ENCODE measurements at regions not wholly inside any gene's neighbourhood (a gene's known extent, or its start where the extent isn't known, plus 50 kb on each side); places are given as distances from the start of the nearest gene placed in this dataset.

DNA sequence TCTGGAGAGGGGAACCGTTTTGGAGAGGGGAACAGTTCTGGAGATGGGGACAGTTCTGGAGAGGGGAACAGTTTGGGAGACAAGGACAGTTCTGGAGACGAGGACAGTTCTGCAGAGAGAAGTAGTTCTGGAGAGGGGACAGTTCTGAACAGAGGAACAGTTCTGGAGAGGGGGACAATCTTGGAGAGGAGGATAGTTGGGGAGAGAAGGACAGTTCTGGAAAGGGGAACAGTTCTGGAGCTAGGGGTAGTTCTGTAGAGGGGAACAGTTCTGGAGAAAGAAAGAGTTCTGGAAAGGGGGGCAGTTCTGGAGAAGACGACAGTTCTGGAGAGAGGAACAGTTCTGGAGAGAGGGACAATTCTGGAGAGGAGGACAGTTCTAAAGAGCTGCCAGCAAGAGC, 745.9 kb downstream of the GALR1 start:
- in situ Hi-C loops (cut with HindIII; ENCODE audit: extremely low pct_ligation_motif_present, low pct_unique_long_range_greater_than_20kb) (no loop called here), intact Hi-C loops (cut with micrococcal nuclease; ENCODE audit: unreplicated experiment) (no loop called here)
- no peak overlapping the region for H3K4me3 ChIP-seq (replicated peaks in 1 of 3; ENCODE audit: insufficient read depth in 1 of 3, low read depth in 2 of 3, low read length in 3 of 3)
- WGBS (ENCODE audit: low lambda C conversion rate), result 4% methylated on average over 3 of the region's 3 CpGs
- no peak for ATAC-seq
- H3K4me2 ChIP-seq (ENCODE audit: low read depth, low read length), result no peak overlapping the region
- no peak overlapping the region for H2AFZ ChIP-seq (ENCODE audit: low read length)
- H3K36me3 ChIP-seq (replicated peaks in 1 of 2; ENCODE audit: control insufficient read depth in 1 of 2, insufficient read depth in 2 of 2, low read length in 2 of 2), result no peaks in the 10 kb centered on the region
- FAIRE-seq, result no peak
- H3K9ac ChIP-seq (ENCODE audit: insufficient read depth, low read depth, low read length), result no peak overlapping the region
- peaks cover 0 to 3% of the 10 kb centered on the region in 2 experiments; a peak in 1 of 5 replicates for H3K27me3 ChIP-seq (ENCODE audit: control insufficient read depth in 1 of 2, insufficient read depth in 2 of 2, low read length in 2 of 2)
- no peaks in the 10 kb centered on the region for H3K4me1 ChIP-seq (ENCODE audit: insufficient read depth, low read length)
- no peak for DNase-seq (ENCODE audit: low spot score)
- ChIA-PET CTCF (ENCODE audit: low intra/inter-chr PET ratio, low total read pairs) (no interaction called here), POLR2A (no interaction called here)
- no peak overlapping the region for H3K27ac ChIP-seq (ENCODE audit: extremely low read length, insufficient read depth, low read length)
- BruUV-seq (replicated peaks), result no TSS peak
- H4K20me1 ChIP-seq (ENCODE audit: insufficient read depth, low read length), result no peaks in the 10 kb centered on the region
- H3K9me3 ChIP-seq (ENCODE audit: low read length), result no peaks in the 10 kb centered on the region
- no peaks in the 10 kb centered on the region for H3K79me2 ChIP-seq (ENCODE audit: insufficient read depth, low read length)
- TF ChIP-seq, protein P1, sequence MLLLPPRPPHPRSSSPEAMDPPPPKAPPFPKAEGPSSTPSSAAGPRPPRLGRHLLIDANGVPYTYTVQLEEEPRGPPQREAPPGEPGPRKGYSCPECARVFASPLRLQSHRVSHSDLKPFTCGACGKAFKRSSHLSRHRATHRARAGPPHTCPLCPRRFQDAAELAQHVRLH (CRISPR knock-in tag; IDR thresholded peaks at IDR 0.05; ENCODE audit: borderline replicate concordance, low read depth), result no peak
- TF ChIP-seq ZBTB7B (CRISPR knock-in tag; IDR thresholded peaks at IDR 0.05) (no peak), GATAD1 (CRISPR knock-in tag; IDR thresholded peaks at IDR 0.05) (no peak), PCBP2 (optimal IDR thresholded peaks at IDR 0.05; ENCODE audit: low read depth, low read length, poor library complexity, severe bottlenecking) (no peak), JUND (CRISPR knock-in tag; IDR thresholded peaks at IDR 0.05) (no peak), SIX1 (CRISPR knock-in tag; IDR thresholded peaks at IDR 0.05; ENCODE audit: borderline replicate concordance) (no peak), SNAPC2 (CRISPR knock-in tag; IDR thresholded peaks at IDR 0.05) (no peak), MLLT10 (CRISPR knock-in tag; IDR thresholded peaks at IDR 0.05) (no peak), ZNF335 (CRISPR knock-in tag; IDR thresholded peaks at IDR 0.05) (no peak)
- TF ChIP-seq, protein P2, sequence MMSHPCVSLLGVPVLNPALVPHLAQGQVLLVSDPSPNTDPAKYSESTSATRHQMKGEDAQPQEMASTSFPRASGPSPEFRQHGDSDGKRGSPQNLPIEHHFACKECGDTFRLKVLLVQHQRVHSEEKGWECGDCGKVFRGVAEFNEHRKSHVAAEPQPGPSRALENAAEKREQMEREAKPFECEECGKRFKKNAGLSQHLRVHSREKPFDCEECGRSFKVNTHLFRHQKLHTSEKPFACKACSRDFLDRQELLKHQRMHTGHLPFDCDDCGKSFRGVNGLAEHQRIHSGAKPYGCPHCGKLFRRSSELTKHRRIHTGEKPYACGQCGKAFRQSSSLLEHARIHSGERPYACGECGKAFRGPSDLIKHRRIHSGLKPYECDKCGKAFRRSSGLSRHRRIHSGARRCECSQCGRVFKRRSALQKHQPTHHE (CRISPR knock-in tag; IDR thresholded peaks at IDR 0.05; ENCODE audit: borderline replicate concordance), result no peak
- TF ChIP-seq, protein P3, sequence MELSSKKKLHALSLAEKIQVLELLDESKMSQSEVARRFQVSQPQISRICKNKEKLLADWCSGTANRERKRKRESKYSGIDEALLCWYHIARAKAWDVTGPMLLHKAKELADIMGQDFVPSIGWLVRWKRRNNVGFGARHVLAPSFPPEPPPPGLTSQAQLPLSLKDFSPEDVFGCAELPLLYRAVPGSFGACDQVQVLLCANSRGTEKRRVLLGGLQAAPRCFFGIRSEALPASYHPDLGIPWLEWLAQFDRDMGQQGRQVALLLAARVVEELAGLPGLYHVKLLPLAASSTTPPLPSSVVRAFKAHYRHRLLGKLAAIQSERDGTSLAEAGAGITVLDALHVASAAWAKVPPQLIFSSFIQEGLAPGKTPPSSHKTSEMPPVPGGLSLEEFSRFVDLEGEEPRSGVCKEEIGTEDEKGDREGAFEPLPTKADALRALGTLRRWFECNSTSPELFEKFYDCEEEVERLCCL (CRISPR knock-in tag; IDR thresholded peaks at IDR 0.05; ENCODE audit: borderline replicate concordance), result no peak

Data from HepG2 (cell line).